ENCODE measurements at regions not wholly inside any gene's neighbourhood (a gene's known extent, or its start where the extent isn't known, plus 50 kb on each side); places are given as distances from the start of the nearest gene placed in this dataset.

GRCh38 chr17:13994050-13994449 lies 75.3 kb upstream of the COX10 start:
- DNase-seq (ENCODE audit: low spot score) = no peak

GRCh38 chr17:13995856-13996271 lies 73.4 kb upstream of the COX10 start:
- no peak for DNase-seq (ENCODE audit: low spot score)

- DNase-seq (ENCODE audit: low spot score) = no peak
Observed at GRCh38 chr17:13996276-13996675, 73.0 kb upstream of the COX10 start.

GRCh38 chr17:13996748-13997147 lies 72.6 kb upstream of the COX10 start:
- DNase-seq (ENCODE audit: low spot score) = no peak

- no peak for DNase-seq (ENCODE audit: low spot score)
Observed at GRCh38 chr17:14004927-14005620, 64.2 kb upstream of the COX10 start.

- DNase-seq (ENCODE audit: low spot score) = no peak
Observed at GRCh38 chr17:14006249-14006942, 62.9 kb upstream of the COX10 start.

GRCh38 chr17:14007951-14008350 lies 61.4 kb upstream of the COX10 start:
- no peak for DNase-seq (ENCODE audit: low spot score)

- DNase-seq (ENCODE audit: low spot score) = no peak
Observed at GRCh38 chr17:14011036-14011692, 58.1 kb upstream of the COX10 start.

- DNase-seq (ENCODE audit: low spot score) = no peak
Observed at GRCh38 chr17:14011740-14012405, 57.4 kb upstream of the COX10 start.

- no peak for DNase-seq (ENCODE audit: low spot score)
Observed at GRCh38 chr17:14014657-14015056, 54.6 kb upstream of the COX10 start.

GRCh38 chr17:14015271-14015670 lies 54.0 kb upstream of the COX10 start:
- DNase-seq (ENCODE audit: low spot score) = no peak

- DNase-seq (ENCODE audit: low spot score) = no peak
Observed at GRCh38 chr17:14016858-14017257, 52.4 kb upstream of the COX10 start.

GRCh38 chr17:14019186-14019956 lies 49.9 kb upstream of the COX10 start:
- DNase-seq (ENCODE audit: low spot score) = no peak

Data from RKO (cell line).